GM19438 (cell line): ENCODE measurements at regions not wholly inside any gene's neighbourhood (a gene's known extent, or its start where the extent isn't known, plus 50 kb on each side); places are given as distances from the start of the nearest gene placed in this dataset.
A peak's percentile ranks its signal among the peaks of the same experiment; 100 is the strongest.
"Not testable (repeated sequence)": the region's sequence is repeated elsewhere in the genome, so short reads cannot be mapped to it uniquely, and the experiment has no call there.

ENCODE experiments used
- ATAC-seq: cut with Tn5 transposase; IDR thresholded peaks from one replicate; pipeline ENCODE4 v1.9.1; 2021; ENCODE audit warnings: low read depth; ENCODE audit not compliant: unreplicated experiment

GRCh38 chr6:85287158-85287557 lies 162.7 kb upstream of the NT5E start:
- no peak for ATAC-seq

DNA sequence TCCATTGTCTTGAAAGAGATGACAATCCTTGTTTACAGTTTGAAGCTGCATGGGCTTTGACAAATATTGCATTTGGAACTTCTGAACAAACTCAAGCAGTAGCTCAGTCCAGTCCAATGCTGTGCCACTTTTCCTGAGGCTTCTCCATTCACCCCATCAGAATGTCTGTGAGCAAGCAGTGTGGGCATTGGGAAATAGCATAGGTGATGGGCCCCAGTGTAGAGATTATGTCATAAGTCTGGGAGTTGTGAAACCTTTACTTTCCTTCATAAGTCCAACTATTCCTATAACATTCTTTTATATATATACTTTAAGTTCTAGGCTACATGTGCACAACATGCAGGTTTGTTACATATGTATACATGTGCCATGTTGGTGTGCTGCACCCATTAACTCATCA lies 163.4 kb upstream of the NT5E start:
- not testable (repeated sequence) for ATAC-seq

DNA sequence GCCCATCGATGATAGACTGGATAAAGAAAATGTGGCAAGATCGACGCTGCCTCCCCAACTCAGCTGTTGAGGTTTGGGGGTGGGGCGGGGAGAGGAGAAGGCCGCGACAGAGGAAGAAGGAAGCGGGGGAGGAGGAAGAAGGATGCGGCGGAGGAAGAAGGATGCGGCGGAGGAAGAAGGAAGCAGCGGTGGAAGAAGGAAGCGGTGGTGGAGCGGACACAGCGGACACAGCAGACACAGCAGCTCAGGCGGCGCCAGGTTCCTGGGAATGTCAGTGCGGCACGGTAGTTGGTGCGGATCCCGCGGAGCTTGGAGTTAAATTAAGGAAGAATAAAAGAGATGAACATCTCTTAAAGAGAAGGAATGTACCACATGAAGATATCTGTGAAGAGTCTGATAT lies 163.9 kb upstream of the NT5E start:
- no peak for ATAC-seq

DNA sequence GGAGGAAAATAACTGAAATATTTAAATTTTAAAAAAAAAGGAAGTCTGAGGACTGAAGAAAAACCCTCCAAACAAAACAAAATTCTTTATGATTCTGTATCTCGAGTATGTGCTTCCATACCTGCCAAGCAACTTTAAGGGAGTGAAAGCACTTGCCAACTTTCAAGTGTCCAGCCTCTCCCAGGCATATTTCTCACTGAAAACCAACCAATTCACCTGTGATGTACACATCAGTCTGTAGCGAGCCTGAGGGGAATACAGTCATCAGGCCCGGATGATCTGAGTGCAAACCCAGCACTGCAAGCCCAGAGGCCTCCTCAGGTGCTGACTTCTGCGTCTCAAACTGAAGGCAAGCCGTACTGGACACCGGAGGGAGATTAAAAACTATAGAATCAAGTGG lies 164.8 kb upstream of the NT5E start:
- no peak for ATAC-seq

- no peak for ATAC-seq
Measured at GRCh38 chr6:85283436-85283835, 166.4 kb upstream of the NT5E start.

GRCh38 chr6:85278466-85279035 lies 171.3 kb upstream of the NT5E start:
- ATAC-seq = no peak

GRCh38 chr6:85276026-85276425 lies 173.9 kb upstream of the NT5E start:
- not testable (repeated sequence) for ATAC-seq

DNA sequence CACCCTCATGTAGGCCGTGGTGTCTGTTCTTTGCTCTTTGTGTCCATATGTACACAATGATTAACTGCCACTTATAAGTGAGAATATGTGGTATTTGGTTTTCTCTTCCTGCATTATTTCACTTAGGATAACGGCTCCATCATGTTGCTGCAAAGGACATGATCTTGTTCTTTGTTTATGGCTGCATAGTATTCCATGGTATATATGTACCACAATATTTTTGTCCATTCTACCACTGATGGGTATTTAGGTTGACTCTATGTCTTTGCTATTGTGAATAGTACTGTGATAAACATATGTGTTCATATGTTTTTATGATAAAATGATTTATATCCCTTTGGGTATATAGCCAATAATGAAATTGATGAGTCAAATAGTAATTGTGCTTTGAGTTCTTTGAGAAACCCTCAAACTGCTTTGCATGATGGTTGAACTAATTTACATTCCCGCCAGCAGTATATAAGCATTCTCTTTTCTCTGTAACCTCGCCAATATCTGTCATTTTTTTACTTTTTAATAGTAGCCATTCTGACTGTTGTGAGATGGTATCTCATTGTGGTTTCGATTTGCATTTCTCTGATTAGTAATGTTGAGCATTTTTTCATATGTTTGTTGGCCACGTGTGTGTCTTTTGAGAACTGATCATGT lies 174.4 kb upstream of the NT5E start:
- no peak for ATAC-seq

DNA sequence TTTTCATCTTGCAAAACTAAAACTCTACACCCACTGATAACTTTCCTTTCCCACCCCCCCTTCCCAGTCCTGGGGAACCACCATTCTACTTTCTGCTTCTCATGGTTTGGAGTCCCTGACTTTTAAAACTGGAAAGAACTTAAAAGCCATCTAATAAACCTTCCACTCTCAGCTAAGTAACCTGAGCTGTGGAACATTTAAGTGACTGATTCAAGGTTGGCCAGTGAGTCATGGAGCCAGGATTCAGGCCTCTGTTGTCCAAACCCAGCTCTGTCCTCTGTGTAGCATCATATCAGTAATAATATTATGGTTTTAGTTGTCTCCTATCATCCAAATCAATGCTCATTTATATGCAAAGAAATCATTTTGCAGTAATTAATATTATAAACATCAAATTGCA lies 176.0 kb upstream of the NT5E start:
- ATAC-seq = no peak

GRCh38 chr6:85273046-85273445 lies 176.8 kb upstream of the NT5E start:
- ATAC-seq = no peak

DNA sequence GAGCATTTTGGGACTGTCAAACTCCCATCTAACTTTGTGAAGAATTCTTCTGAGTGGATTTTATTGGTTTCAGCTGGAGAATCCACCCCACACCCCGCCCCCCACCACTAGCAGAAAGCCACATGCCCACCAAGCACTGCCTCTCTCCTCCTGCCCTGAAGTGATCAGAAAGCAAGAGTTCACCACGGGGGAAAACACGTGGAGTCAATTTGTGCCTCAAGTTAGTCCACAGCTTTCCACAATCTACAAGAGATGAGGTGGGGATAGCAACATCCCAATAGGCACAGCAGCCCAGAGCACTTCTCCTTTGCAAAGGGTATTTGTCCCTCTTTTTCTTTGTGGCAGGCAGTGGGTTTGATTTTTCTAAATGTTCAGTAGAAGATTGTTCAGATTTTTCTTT lies 177.3 kb upstream of the NT5E start:
- no peak for ATAC-seq

- ATAC-seq = no peak
Measured at GRCh38 chr6:85262621-85263020, 187.3 kb upstream of the NT5E start.

DNA sequence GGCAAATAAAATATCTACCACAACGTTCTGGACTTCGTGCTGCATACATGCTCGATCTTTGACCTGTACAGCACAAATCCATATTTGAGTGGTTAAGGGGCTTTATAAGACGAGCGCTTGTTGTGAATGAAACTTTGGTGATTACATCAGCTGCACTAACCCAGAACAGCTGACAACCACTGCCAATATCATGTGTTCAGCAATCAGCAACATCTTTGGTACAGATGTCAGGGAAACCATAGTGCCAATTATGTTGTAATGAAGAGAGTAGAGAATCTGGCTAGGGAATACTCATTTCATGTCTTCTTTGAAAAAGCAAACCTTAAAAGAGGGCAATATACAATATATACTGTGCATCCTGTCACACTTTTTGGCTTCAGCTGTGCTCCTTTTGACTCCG lies 188.6 kb upstream of the NT5E start:
- no peak for ATAC-seq

DNA sequence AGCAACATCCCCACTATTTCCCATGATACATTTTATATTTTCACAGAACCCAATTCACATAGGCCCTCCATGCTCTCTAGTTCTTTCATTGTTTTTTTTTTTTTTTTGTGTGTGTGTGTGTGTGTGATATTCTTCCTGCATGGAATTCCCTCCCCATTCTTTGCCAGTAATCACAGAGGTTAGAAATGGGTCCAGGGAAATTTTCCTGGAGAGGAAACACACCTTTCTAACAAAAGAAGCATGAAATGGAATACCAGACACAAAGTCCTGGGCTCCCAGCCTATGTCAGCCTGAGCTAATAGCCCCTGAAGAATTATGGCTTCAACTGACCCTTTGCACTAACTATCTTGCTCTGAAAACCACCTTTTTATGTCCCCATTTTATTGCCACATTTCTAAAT lies 194.2 kb upstream of the NT5E start:
- no peak for ATAC-seq

DNA sequence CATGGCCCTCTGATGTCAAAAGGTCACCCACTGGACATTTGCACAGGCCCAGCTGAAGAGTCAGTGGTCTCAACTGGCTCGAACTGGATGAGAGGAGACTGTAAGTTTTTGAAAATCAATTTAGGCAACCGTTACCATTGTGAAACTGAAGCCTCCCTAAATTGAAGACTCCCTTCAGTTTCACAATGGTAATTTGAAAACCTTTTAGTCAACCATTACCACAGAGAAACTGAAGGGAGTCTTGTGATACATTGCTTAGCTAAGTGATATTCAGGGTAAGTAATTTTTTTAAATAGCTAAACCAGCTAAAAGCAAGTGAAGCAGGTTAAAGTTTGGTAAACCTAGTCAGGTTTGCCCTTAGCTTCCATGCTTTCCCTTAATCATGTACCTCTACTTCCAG lies 197.3 kb upstream of the NT5E start:
- peak; percentile 52 for ATAC-seq

- ATAC-seq = no peak
Measured at GRCh38 chr6:85252085-85252484, 197.8 kb upstream of the NT5E start.

- no peak for ATAC-seq
Measured at GRCh38 chr6:85251300-85251699, 198.6 kb upstream of the NT5E start.

DNA sequence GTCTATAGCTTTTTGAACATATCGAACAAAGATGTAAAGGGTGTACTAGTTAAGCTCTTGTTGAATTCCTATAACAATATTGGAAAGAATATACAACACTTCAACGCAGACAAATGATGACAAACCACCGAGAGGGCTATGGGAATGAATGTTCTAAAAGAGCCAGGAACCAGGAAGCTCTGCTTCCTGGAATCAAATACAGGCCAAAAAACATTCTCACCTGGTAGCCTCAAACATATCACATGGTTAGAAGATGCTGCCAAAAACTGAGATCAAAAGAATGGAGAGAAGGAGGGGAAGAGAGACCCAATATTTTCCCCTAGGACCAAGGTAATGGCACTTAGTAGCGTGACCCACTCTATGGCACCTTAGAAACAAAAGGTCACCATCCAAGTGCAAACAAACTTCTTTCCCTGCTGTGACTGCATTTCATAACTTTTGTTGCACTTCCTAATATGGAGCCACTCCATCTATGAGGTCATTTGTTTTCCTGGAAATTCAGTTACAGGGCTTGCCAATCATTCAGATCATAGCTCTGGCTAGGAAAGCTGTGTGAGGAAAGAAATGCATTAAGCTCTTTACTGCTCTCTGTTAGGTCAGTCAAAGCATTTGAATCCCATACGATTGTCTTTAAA lies 199.2 kb upstream of the NT5E start:
- no peak for ATAC-seq

GRCh38 chr6:85245004-85245403 lies 204.9 kb upstream of the NT5E start:
- no peak for ATAC-seq

DNA sequence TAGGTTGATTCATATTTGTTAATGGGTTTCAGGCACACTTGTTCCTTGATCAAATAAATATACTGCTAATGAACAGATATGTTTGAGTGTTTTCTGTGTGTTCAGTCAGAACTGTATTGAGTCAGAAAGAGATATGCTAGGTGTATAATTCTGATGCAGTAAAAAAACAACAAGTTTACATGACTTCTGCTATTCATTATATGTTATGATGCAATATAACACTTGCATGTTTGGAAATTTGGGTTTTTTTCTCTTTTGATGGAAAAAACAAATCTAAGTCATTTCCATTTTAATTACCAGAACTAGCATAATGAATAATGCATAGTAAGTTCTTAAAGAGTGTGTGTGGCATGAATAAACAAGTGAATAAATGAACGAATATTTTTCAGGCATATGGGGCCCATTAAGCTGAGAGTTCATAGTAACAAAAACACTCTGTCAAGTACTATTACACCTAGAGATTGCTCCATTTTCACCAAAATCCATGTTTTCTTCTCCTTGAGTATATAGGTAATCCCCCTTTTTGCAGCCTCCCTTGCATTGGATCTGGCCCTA lies 208.3 kb upstream of the NT5E start:
- ATAC-seq = no peak

DNA sequence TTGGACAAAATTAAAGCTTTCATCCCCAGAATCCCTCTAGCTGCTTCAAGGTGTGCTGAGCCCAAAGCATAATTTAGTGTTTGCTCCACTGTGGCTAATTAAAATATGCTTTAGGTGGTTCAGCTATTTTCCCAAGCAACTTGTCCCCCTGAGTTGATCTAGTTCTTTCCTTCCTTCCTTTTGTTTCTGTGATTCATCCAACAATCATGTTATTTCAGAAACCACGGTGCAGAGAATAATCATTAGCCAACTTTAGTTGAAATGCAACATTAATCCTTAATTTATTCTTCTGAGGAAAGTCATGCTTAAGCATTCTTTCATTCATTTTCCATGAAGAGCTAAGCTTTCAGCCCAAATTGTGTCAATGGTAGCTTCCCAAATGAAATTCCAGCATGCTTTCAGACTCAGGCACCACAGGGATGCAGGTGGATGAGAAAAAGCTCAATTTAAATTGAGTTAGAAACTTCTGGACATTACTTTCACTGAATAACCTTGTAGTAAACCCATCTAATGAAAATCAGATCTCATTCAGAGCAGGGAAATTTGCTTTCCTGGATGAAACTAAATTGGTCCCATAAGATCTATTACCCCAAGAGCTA lies 209.0 kb upstream of the NT5E start:
- no peak for ATAC-seq

- ATAC-seq = no peak
Measured at GRCh38 chr6:85237478-85237877, 212.4 kb upstream of the NT5E start.
